Activated naive CD8-positive, alpha-beta T cell treated with anti-CD3 and anti-CD28 coated beads, Interleukin-2, amount 50 U/mL, for 16 hours (primary cell): ENCODE measurements at regions not wholly inside any gene's neighbourhood (a gene's known extent, or its start where the extent isn't known, plus 50 kb on each side); places are given as distances from the start of the nearest gene placed in this dataset.
"Not testable (repeated sequence)": the region's sequence is repeated elsewhere in the genome, so short reads cannot be mapped to it uniquely, and the experiment has no call there.

Source experiments
- DNase-seq: peaks from one replicate; pipeline ENCODE4 v3.0.0-alpha.2; 2020; ENCODE audit warnings: low read depth, low spot score

- DNase-seq: no peak
Observed at GRCh38 chr2:240374085-240374907, 61.2 kb upstream of the GPC1 start.

GRCh38 chr2:240375024-240375645 lies 60.3 kb upstream of the GPC1 start:
- no peak for DNase-seq

DNA sequence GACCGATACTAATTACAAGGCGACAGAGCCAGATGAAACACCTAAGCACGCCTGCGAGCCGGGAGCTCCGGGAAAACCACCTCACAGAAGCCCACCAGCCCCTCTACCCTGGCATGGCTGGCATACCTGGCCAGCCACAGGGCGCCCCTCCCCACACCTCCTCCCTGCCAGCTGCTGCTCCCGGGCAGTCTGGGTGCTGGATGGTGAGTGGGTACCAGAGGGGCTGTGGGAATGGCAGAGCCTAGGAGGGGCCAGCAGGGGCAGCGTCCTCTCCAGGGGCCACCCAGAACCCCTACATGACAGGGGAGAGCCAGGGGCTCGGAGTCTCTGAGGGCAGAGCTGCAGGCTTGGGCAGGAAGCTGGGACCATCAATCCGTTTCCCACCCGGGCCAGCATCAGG lies 58.7 kb upstream of the GPC1 start:
- DNase-seq: no peak

DNA sequence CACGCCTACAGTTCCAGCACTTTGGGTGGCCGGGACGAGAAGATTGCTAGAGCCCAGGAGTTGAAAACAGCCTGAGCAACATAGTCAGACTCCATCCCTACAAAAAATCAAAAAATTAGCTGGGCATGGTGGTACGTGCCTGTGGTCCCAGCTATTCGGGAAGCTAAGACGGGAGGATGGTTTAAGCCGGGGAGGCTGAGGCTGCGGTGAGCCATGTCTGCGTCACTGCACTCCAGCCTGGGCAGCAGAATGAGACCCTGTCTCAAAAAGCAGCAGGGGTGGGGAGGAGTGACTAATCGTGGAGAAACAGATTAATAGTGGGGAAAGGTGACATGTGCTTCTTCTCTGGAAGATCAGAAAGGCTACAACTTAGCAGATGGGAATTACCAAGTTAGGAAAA lies 58.1 kb upstream of the GPC1 start:
- DNase-seq: no peak

DNA sequence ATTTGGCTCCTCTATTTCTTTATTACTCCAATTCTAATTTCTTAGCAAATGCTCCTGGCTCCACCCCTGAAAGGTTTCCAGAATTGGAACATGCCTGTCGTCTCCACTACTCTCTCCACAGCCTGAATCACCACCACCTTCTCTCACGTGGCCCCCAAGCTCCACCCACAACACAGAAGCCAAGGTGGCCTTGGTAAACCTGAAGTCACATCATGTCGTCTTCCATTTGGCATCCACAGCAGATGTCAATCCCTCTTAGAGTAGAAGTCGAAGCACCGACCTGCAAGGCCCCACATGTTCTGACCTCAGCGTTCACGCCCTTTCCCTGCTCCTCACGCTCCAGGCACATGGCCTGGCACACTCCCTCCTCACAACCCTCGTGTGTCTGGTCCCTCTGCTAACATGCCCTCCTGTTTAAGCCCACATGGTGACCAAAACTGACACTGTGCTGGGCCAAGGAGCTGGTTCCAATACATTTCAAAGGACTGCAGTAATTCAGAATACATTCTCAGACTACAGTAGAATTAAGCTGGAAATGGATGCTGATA lies 56.3 kb upstream of the GPC1 start:
- DNase-seq: no peak

- DNase-seq: no peak
Observed at GRCh38 chr2:240383099-240383758, 52.2 kb upstream of the GPC1 start.

DNA sequence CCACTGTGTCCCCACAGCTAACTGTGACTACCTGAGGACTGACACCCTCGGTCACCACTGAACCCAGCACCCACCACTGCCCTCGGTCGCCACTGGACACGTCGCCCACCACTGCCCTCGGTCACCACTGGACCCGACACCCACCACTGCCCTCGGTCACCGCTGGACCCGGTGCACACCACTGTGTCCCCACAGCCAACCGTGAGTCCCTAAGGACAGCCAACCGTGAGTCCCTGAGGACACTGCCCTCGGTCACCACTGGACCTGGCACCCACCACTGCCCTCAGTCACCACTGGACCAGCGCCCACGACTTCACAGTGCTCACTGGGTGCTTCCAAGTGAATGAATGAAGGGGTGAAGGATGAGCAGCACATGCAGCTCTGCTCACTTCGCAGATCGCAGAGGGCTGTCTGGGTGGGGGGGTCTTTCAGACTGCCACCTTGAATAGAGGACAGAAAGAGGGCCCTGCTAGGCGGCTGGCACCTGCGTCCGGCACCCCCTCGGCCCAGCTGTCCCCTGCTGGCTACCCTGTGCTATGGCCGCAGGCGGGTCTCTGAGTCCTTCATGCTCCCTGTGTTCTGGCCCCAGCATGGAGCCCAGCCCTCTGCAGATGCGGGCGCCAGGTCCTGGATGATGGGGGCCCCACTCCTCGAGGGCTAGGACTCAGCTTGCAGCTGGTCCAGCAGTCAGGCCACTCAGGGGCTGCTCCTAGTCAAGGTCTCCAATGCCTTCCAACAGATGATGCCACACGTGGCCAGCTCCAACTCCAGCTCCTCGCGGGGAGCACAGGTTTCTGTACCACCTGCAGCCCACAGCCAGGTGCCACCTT lies 51.4 kb upstream of the GPC1 start:
- DNase-seq: no peak

DNA sequence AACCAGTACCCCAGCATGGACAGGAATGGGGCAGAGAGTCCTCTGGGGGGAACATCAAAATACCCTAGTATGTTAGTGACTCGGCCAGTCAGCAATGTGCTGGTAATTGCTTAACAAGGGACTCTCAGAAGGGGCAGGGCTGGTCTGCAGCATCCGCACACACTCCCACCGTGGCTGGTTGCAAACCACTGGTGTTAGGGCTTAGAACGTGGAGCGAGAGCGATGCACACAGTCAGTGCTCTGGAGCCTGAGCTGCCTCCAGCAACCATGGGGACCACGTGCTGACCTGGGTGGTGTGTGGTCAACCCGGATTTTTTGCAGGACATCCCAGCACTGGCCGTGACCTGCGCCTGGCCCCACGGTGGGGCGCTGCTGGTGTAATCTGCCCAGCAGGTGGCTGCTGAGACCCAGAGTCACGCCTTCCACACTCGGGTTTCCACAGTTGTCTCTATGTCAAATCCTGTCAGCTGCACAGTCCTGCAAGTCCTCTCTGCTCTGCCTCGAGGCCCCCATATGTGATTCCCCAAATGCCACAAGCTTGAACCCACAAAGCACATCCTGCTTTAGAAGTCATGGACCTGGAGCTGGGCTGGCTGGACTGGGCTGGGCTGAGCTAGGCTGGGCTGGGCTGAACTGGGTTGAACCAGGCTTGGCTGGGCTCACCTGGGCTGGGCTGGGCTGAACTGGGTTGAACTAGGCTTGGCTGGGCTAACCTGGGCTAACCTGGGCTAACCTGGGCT lies 50.6 kb upstream of the GPC1 start:
- no peak for DNase-seq

GRCh38 chr2:240385451-240386161 lies 49.9 kb upstream of the GPC1 start:
- DNase-seq: not testable (repeated sequence)
